ENCODE measurements at regions not wholly inside any gene's neighbourhood (a gene's known extent, or its start where the extent isn't known, plus 50 kb on each side); places are given as distances from the start of the nearest gene placed in this dataset.
"Not testable (repeated sequence)": the region's sequence is repeated elsewhere in the genome, so short reads cannot be mapped to it uniquely, and the experiment has no call there.

- Mint-ChIP-seq H3K9me3 (peaks cover 8% of the 10 kb centered on the region), H3K27ac (no peak overlapping the region), H3K36me3 (ENCODE audit: low read depth) (no peaks in the 10 kb centered on the region), H3K27me3 (ENCODE audit: low read depth) (no peaks in the 10 kb centered on the region), H3K4me1 (no peaks in the 10 kb centered on the region), H3K4me3 (no peak overlapping the region)
- TF ChIP-seq CTCF (IDR thresholded peaks at IDR 0.05; ENCODE audit: unreplicated experiment in 3 of 3): no peak
Measured at GRCh38 chr3:161927131-161927530, 430.5 kb downstream of the OTOL1 start.

- no peaks in the 10 kb centered on the region for H3K36me3 Mint-ChIP-seq (ENCODE audit: low read depth)
- no peaks in the 10 kb centered on the region for H3K27me3 Mint-ChIP-seq (ENCODE audit: low read depth)
- no peak for TF ChIP-seq CTCF (IDR thresholded peaks at IDR 0.05; ENCODE audit: unreplicated experiment in 3 of 3)
- peaks cover 17% of the 10 kb centered on the region for H3K4me1 Mint-ChIP-seq
- H3K9me3 Mint-ChIP-seq: peaks cover 4% of the 10 kb centered on the region
- H3K4me3 Mint-ChIP-seq: peak overlapping the region in 1 of 3 experiments; percentile 15
- peak overlapping the region; percentile 49 to 95 (median 91) for H3K27ac Mint-ChIP-seq
Measured at GRCh38 chr3:161939918-161940620, 443.5 kb downstream of the OTOL1 start.

- H3K9me3 Mint-ChIP-seq: peaks cover 6% of the 10 kb centered on the region
- no peaks in the 10 kb centered on the region for H3K27me3 Mint-ChIP-seq (ENCODE audit: low read depth)
- TF ChIP-seq CTCF (IDR thresholded peaks at IDR 0.05; ENCODE audit: unreplicated experiment in 3 of 3): no peak
- peak overlapping the region; percentile 49 to 95 (median 91) for H3K27ac Mint-ChIP-seq
- peaks cover 17% of the 10 kb centered on the region for H3K4me1 Mint-ChIP-seq
- no peak overlapping the region for H3K4me3 Mint-ChIP-seq
- H3K36me3 Mint-ChIP-seq (ENCODE audit: low read depth): no peaks in the 10 kb centered on the region
Measured at GRCh38 chr3:161940621-161940965, 444.0 kb downstream of the OTOL1 start.

- peak overlapping the region in 2 of 3 experiments; percentile 43 to 45 for H3K27ac Mint-ChIP-seq
- H3K4me1 Mint-ChIP-seq: peaks cover 17% of the 10 kb centered on the region
- TF ChIP-seq CTCF (IDR thresholded peaks at IDR 0.05; ENCODE audit: unreplicated experiment in 3 of 3): no peak
- no peak overlapping the region for H3K4me3 Mint-ChIP-seq
- peaks cover 4% of the 10 kb centered on the region for H3K9me3 Mint-ChIP-seq
- H3K27me3 Mint-ChIP-seq (ENCODE audit: low read depth): no peaks in the 10 kb centered on the region
- no peaks in the 10 kb centered on the region for H3K36me3 Mint-ChIP-seq (ENCODE audit: low read depth)
Measured at GRCh38 chr3:161941891-161942290, 445.3 kb downstream of the OTOL1 start.

GRCh38 chr3:161943801-161944345 lies 447.3 kb downstream of the OTOL1 start:
- H3K27ac Mint-ChIP-seq; H3K36me3 Mint-ChIP-seq (ENCODE audit: low read depth); H3K9me3 Mint-ChIP-seq; H3K4me3 Mint-ChIP-seq; H3K27me3 Mint-ChIP-seq (ENCODE audit: low read depth): not testable (repeated sequence)
- peaks cover 17% of the 10 kb centered on the region for H3K4me1 Mint-ChIP-seq

- peaks cover 4% of the 10 kb centered on the region for H3K9me3 Mint-ChIP-seq
- no peak for TF ChIP-seq CTCF (IDR thresholded peaks at IDR 0.05; ENCODE audit: unreplicated experiment in 3 of 3)
- H3K4me3 Mint-ChIP-seq: no peak overlapping the region
- H3K27me3 Mint-ChIP-seq (ENCODE audit: low read depth): no peaks in the 10 kb centered on the region
- no peaks in the 10 kb centered on the region for H3K36me3 Mint-ChIP-seq (ENCODE audit: low read depth)
- H3K27ac Mint-ChIP-seq: no peak overlapping the region
- no peaks in the 10 kb centered on the region for H3K4me1 Mint-ChIP-seq
Measured at GRCh38 chr3:161946443-161946960, 449.9 kb downstream of the OTOL1 start.

Measured in nephron (organoid).